ENCODE measurements at regions not wholly inside any gene's neighbourhood (a gene's known extent, or its start where the extent isn't known, plus 50 kb on each side); places are given as distances from the start of the nearest gene placed in this dataset.

DNA sequence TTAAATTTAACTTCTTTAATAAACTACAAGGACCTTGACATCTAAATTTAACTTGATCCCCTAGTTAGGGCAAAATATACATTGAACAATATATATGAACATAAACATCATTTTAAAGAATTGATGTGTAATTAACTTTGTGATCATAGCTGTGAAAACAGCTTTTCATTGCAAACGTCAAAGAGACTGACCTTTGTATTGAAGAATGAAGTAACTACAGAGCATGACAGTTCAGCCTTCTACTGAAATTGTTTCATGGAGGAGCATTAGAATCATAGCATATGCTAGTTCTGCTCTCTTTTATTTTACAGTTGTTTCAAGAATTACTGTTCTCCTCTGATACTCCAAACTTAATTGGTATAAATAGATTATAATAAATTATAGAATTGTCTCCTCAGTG is 123.4 kb upstream of the PRR20A start:
- H3K27ac ChIP-seq (ENCODE audit: low read depth, low read length), result no peak overlapping the region
- H3K9me3 ChIP-seq (ENCODE audit: control insufficient read depth in 1 of 2, low read length in 2 of 2), result no peaks in the 10 kb centered on the region
- Mint-ChIP-seq H3K27me3 (no peaks in the 10 kb centered on the region), H3K27ac (no peak overlapping the region), H3K36me3 (no peaks in the 10 kb centered on the region), H3K4me3 (no peak overlapping the region), H3K9me3 (peaks cover 0 to 27% (median 12%) of the 10 kb centered on the region in 8 donors), H3K4me1 (no peaks in the 10 kb centered on the region)
- intact Hi-C loops (cut with micrococcal nuclease), result no loop called here
- no peaks in the 10 kb centered on the region for H3K4me1 ChIP-seq (ENCODE audit: insufficient read depth, low read length)
- H3K36me3 ChIP-seq (ENCODE audit: insufficient read depth, low read length), result no peaks in the 10 kb centered on the region
- DNase-seq, result no peak
- H3K27me3 ChIP-seq (ENCODE audit: insufficient read depth, low read length), result no peaks in the 10 kb centered on the region
- ChIA-PET CTCF (ENCODE audit: partially characterized antibody) (no interaction called here), POLR2A (ENCODE audit: partially characterized antibody) (no interaction called here)
- no peak overlapping the region for H3K4me3 ChIP-seq (ENCODE audit: low read length in 2 of 2)

- ChIA-PET CTCF (ENCODE audit: partially characterized antibody) (no interaction called here), POLR2A (ENCODE audit: partially characterized antibody) (no interaction called here)
- H3K36me3 ChIP-seq (ENCODE audit: insufficient read depth, low read length), result no peaks in the 10 kb centered on the region
- Mint-ChIP-seq H3K36me3 (no peaks in the 10 kb centered on the region), H3K27ac (no peak overlapping the region), H3K4me1 (no peaks in the 10 kb centered on the region), H3K27me3 (no peaks in the 10 kb centered on the region), H3K9me3 (peaks cover 0 to 30% (median 9%) of the 10 kb centered on the region in 8 donors), H3K4me3 (no peak overlapping the region)
- H3K27me3 ChIP-seq (ENCODE audit: insufficient read depth, low read length), result no peaks in the 10 kb centered on the region
- H3K4me1 ChIP-seq (ENCODE audit: insufficient read depth, low read length), result no peaks in the 10 kb centered on the region
- no peak overlapping the region for H3K4me3 ChIP-seq (ENCODE audit: low read length in 2 of 2)
- no peak for DNase-seq
- intact Hi-C loops (cut with micrococcal nuclease), result no loop called here
- no peaks in the 10 kb centered on the region for H3K9me3 ChIP-seq (ENCODE audit: control insufficient read depth in 1 of 2, low read length in 2 of 2)
- no peak overlapping the region for H3K27ac ChIP-seq (ENCODE audit: low read depth, low read length)
Measured at GRCh38 chr13:57018915-57019314, 121.8 kb upstream of the PRR20A start.

DNA sequence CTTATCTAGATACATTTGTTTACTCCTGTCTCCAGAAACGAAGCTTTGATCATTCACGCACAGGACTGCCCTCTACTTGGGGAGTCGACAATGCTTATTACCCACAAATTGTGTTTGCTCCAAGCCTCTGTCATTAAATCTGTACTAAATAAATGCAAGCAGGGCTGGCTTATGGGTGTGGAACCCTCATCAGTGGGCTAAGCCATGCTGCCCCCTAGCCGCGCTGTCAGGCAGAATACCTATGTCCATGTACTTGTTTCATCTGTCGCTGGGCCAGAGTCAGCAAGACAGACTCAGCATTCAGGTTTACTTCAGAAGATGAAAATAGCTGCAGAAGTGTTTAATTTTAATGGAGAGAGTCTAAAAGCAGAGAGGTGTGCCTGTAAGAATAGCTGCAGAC is 110.0 kb upstream of the PRR20A start:
- no peaks in the 10 kb centered on the region for H3K4me1 Mint-ChIP-seq
- ChIA-PET POLR2A (ENCODE audit: partially characterized antibody) (no interaction called here), CTCF (ENCODE audit: partially characterized antibody) (no interaction called here)
- Histone ChIP-seq H3K36me3 (ENCODE audit: insufficient read depth, low read length) (no peaks in the 10 kb centered on the region), H3K9me3 (ENCODE audit: control insufficient read depth in 1 of 2, low read length in 2 of 2) (no peaks in the 10 kb centered on the region), H3K27me3 (ENCODE audit: insufficient read depth, low read length) (no peaks in the 10 kb centered on the region), H3K4me3 (ENCODE audit: low read length in 2 of 2) (no peak overlapping the region), H3K4me1 (ENCODE audit: insufficient read depth, low read length) (no peaks in the 10 kb centered on the region), H3K27ac (ENCODE audit: low read depth, low read length) (no peak overlapping the region)
- no peak for DNase-seq
- no peak overlapping the region for H3K27ac Mint-ChIP-seq
- H3K27me3 Mint-ChIP-seq, result no peaks in the 10 kb centered on the region
- no peak overlapping the region for H3K4me3 Mint-ChIP-seq
- intact Hi-C loops (cut with micrococcal nuclease), result no loop called here
- no peaks in the 10 kb centered on the region for H3K36me3 Mint-ChIP-seq
- H3K9me3 Mint-ChIP-seq, result peaks cover 0 to 25% (median 13%) of the 10 kb centered on the region in 8 donors

- intact Hi-C loops (cut with micrococcal nuclease), result no loop called here
- CTCF ChIA-PET (ENCODE audit: partially characterized antibody), result no interaction called here
- no peak overlapping the region for H3K4me3 Mint-ChIP-seq
Measured at GRCh38 chr13:57036290-57036689, 104.4 kb upstream of the PRR20A start.

DNA sequence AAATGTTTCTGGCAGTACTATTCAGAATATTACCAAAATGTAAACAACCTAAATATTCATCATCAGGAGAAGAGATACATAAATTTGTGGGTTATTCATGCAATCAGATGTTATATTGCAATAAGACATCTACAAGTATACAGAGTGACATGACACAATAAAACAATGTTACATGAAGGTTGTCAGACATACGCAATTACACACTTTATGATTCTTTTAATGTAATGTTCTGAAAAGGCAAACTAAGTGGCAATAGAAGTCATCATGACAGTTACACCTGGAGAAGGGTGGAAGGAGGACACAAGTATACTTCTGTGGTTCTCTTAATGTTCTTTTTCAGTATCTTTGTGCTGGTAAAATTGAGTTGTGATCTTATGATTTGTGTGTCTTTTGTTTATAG is 95.8 kb upstream of the PRR20A start:
- no peak for DNase-seq
- Histone ChIP-seq H3K27ac (ENCODE audit: low read depth, low read length) (no peak overlapping the region), H3K4me3 (ENCODE audit: low read length in 2 of 2) (no peak overlapping the region), H3K9me3 (ENCODE audit: control insufficient read depth in 1 of 2, low read length in 2 of 2) (peaks cover 0 to 4% of the 10 kb centered on the region in 2 donors), H3K4me1 (ENCODE audit: insufficient read depth, low read length) (no peaks in the 10 kb centered on the region), H3K27me3 (ENCODE audit: insufficient read depth, low read length) (no peaks in the 10 kb centered on the region), H3K36me3 (ENCODE audit: insufficient read depth, low read length) (no peaks in the 10 kb centered on the region)
- ChIA-PET CTCF (ENCODE audit: partially characterized antibody) (no interaction called here), POLR2A (ENCODE audit: partially characterized antibody) (no interaction called here)
- Mint-ChIP-seq H3K9me3 (peaks cover 2 to 13% (median 7%) of the 10 kb centered on the region in 8 donors), H3K36me3 (no peaks in the 10 kb centered on the region), H3K4me1 (no peaks in the 10 kb centered on the region), H3K27ac (no peak overlapping the region), H3K4me3 (no peak overlapping the region), H3K27me3 (no peaks in the 10 kb centered on the region)
- intact Hi-C loops (cut with micrococcal nuclease), result no loop called here

More at GRCh38 chr13:57036290-57036689, 104.4 kb upstream of the PRR20A start:
- DNase-seq, result no peak
- Mint-ChIP-seq H3K27ac (no peak overlapping the region), H3K9me3 (peaks cover 0 to 7% (median 4%) of the 10 kb centered on the region in 8 donors), H3K36me3 (no peaks in the 10 kb centered on the region), H3K4me1 (no peaks in the 10 kb centered on the region), H3K27me3 (no peaks in the 10 kb centered on the region)
- H3K9me3 ChIP-seq (ENCODE audit: control insufficient read depth in 1 of 2, low read length in 2 of 2), result no peaks in the 10 kb centered on the region
- H3K36me3 ChIP-seq (ENCODE audit: insufficient read depth, low read length), result no peaks in the 10 kb centered on the region
- POLR2A ChIA-PET (ENCODE audit: partially characterized antibody), result no interaction called here
- no peaks in the 10 kb centered on the region for H3K4me1 ChIP-seq (ENCODE audit: insufficient read depth, low read length)
- H3K27ac ChIP-seq (ENCODE audit: low read depth, low read length), result no peak overlapping the region
- no peak overlapping the region for H3K4me3 ChIP-seq (ENCODE audit: low read length in 2 of 2)
- no peaks in the 10 kb centered on the region for H3K27me3 ChIP-seq (ENCODE audit: insufficient read depth, low read length)

DNA sequence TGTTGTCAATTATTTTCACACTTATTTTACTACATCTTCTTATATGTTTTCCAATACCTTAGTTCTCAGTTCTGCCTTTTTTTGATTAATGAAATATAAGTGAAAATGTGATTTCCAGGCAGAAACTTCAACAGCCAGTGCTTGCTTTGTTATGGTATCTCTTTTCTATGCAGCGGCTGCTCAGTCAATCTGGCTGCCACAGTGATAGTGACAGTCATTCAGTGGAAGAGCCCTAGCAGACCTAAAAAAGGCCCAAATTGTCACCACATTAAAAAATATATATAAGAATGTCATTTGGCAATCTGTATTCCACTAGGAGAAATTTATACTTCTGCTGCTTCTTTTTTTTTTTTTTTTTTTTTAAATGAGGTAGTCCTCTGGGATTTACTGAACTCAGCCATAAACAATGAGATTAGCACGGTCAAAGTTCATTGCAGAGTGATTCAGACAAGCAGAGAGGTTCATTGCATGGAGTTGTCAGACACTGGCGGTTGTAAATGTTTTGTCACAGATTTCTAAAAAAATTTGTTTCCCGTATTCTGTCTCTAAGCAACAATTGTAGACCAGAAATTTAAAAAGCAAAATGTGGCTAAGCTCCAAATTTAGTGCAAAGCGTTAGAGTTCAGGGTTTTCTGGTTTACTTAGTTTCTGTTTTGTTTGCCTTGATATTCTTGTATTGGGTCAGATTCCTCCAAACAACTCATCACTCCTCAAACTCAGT is 94.7 kb upstream of the PRR20A start:
- Mint-ChIP-seq H3K27me3 (no peaks in the 10 kb centered on the region), H3K4me3 (no peak overlapping the region), H3K27ac (no peak overlapping the region), H3K4me1 (no peaks in the 10 kb centered on the region), H3K36me3 (no peaks in the 10 kb centered on the region), H3K9me3 (peaks cover 3 to 20% (median 9%) of the 10 kb centered on the region in 8 donors)
- H3K27me3 ChIP-seq (ENCODE audit: insufficient read depth, low read length), result no peaks in the 10 kb centered on the region
- CTCF ChIA-PET (ENCODE audit: partially characterized antibody), result no interaction called here
- H3K27ac ChIP-seq (ENCODE audit: low read depth, low read length), result no peak overlapping the region
- H3K9me3 ChIP-seq (ENCODE audit: control insufficient read depth in 1 of 2, low read length in 2 of 2), result peaks cover 0 to 4% of the 10 kb centered on the region in 2 donors
- no peaks in the 10 kb centered on the region for H3K4me1 ChIP-seq (ENCODE audit: insufficient read depth, low read length)
- intact Hi-C loops (cut with micrococcal nuclease), result no loop called here
- POLR2A ChIA-PET (ENCODE audit: partially characterized antibody), result no interaction called here
- no peak for DNase-seq
- H3K36me3 ChIP-seq (ENCODE audit: insufficient read depth, low read length), result no peaks in the 10 kb centered on the region
- no peak overlapping the region for H3K4me3 ChIP-seq (ENCODE audit: low read length in 2 of 2)

- Histone ChIP-seq H3K4me1 (ENCODE audit: insufficient read depth, low read length) (no peaks in the 10 kb centered on the region), H3K9me3 (ENCODE audit: control insufficient read depth in 1 of 2, low read length in 2 of 2) (peaks cover 0 to 6% of the 10 kb centered on the region in 2 donors), H3K36me3 (ENCODE audit: insufficient read depth, low read length) (no peaks in the 10 kb centered on the region), H3K27ac (ENCODE audit: low read depth, low read length) (no peak overlapping the region), H3K27me3 (ENCODE audit: insufficient read depth, low read length) (no peaks in the 10 kb centered on the region), H3K4me3 (ENCODE audit: low read length in 2 of 2) (no peak overlapping the region)
- Mint-ChIP-seq H3K36me3 (no peaks in the 10 kb centered on the region), H3K9me3 (peaks cover 2 to 10% (median 3%) of the 10 kb centered on the region in 8 donors), H3K4me3 (no peak overlapping the region), H3K27me3 (no peaks in the 10 kb centered on the region), H3K27ac (no peak overlapping the region), H3K4me1 (no peaks in the 10 kb centered on the region)
- DNase-seq, result no peak
- intact Hi-C loops (cut with micrococcal nuclease), result no loop called here
- ChIA-PET POLR2A (ENCODE audit: partially characterized antibody) (no interaction called here), CTCF (ENCODE audit: partially characterized antibody) (no interaction called here)
Measured at GRCh38 chr13:57056601-57057180, 84.0 kb upstream of the PRR20A start.
